Cardiac fibroblast (primary cell): ENCODE measurements at regions not wholly inside any gene's neighbourhood (a gene's known extent, or its start where the extent isn't known, plus 50 kb on each side); places are given as distances from the start of the nearest gene placed in this dataset.
A peak's percentile ranks its signal among the peaks of the same experiment; 100 is the strongest.

Experiments used
- DNase-seq, 2 donors: peaks; one replicate each; pipeline versions ENCODE4 v3.0.0 to v3.0.0-alpha.2; 2010; ENCODE audit warnings: low read depth in 2 of 2
- H3K4me3 ChIP-seq, 2 donors: replicated peaks in 1 of 2; 1 replicate in 1 of 2; 2 replicates in 1 of 2; pipeline ENCODE4 v1.5.1; 2011; ENCODE audit warnings: low read depth in 2 of 2, low read length in 2 of 2, mild to moderate bottlenecking in 2 of 2, moderate library complexity in 1 of 2
- CTCF ChIP-seq: IDR thresholded peaks from one replicate; pipeline ENCODE4 v1.5.1; 2011; ENCODE audit warnings: low read depth, mild to moderate bottlenecking, low read length, inconsistent platforms

GRCh38 chr1:81453971-81454370, 346.8 kb upstream of the ADGRL2 start:
- TF ChIP-seq CTCF = no peak
- H3K4me3 ChIP-seq = no peak overlapping the region
- DNase-seq = no peak

GRCh38 chr1:81453367-81453703, 347.4 kb upstream of the ADGRL2 start:
- no peak for TF ChIP-seq CTCF
- no peak overlapping the region for H3K4me3 ChIP-seq

GRCh38 chr1:81452693-81453366, 347.9 kb upstream of the ADGRL2 start:
- DNase-seq = no peak
- no peak for TF ChIP-seq CTCF
- H3K4me3 ChIP-seq = no peak overlapping the region

More at GRCh38 chr1:81453367-81453703, 347.4 kb upstream of the ADGRL2 start:
- DNase-seq = no peak

- no peak for TF ChIP-seq CTCF
- H3K4me3 ChIP-seq = no peak overlapping the region
- peak in 1 of 2 donors; percentile 15 for DNase-seq
These were observed 350.9 kb upstream of the ADGRL2 start for GRCh38 chr1:81449786-81450185.

GRCh38 chr1:81446000-81446669, 354.6 kb upstream of the ADGRL2 start:
- TF ChIP-seq CTCF = no peak
- no peak for DNase-seq

GRCh38 chr1:81443288-81443687, 357.4 kb upstream of the ADGRL2 start:
- no peak for TF ChIP-seq CTCF
- no peak for DNase-seq
- no peak overlapping the region for H3K4me3 ChIP-seq

More at GRCh38 chr1:81446000-81446669, 354.6 kb upstream of the ADGRL2 start:
- H3K4me3 ChIP-seq = no peak overlapping the region
